ENCODE measurements at regions not wholly inside any gene's neighbourhood (a gene's known extent, or its start where the extent isn't known, plus 50 kb on each side); places are given as distances from the start of the nearest gene placed in this dataset.
A peak's percentile ranks its signal among the peaks of the same experiment; 100 is the strongest.

DNA sequence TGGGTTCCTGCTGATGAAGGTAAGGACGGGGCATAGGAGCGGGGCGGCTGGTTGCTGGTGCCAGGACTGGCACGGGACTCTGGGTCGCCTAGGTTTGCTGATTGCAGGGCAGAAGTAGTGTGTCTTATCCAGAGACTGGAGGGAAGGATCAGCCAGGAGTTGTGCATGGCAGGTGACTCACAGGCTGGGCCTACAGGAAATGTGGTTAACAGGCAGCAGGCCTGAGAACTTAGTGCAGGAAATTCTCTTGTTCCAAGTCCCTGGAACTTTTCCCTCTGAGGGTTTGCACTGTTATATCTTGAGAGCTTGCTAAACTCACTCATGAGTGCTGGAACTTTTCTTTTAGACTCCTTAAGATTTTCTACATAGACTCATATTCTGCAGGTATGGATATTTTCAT is 95.1 kb downstream of the ANXA2R start:
- CTCF ChIA-PET (ENCODE audit: partially characterized antibody): no interaction called here
- H2AFZ ChIP-seq (ENCODE audit: low read length): no peak overlapping the region

More for the DNA sequence above, 95.1 kb downstream of the ANXA2R start:
- Histone ChIP-seq H3K4me3 (ENCODE audit: extremely low read depth in 1 of 4, insufficient read depth in 2 of 4, low read depth in 3 of 4, low read length in 4 of 4) (no peak overlapping the region), H3K23me2 (ENCODE audit: low read depth, low read length) (no peaks in the 10 kb centered on the region; the same call in 1 of the 2 replicates), H3K27me3 (replicated peaks in 1 of 4; ENCODE audit: control insufficient read depth in 3 of 4, extremely low read depth in 1 of 4, insufficient read depth in 3 of 4, low read length in 3 of 4) (peaks cover 0 to 16% (median 5%) of the 10 kb centered on the region in 4 experiments; a peak in 4 of 7 replicates), H2BK20ac (ENCODE audit: low read length) (0 out of 2 replicates have a peak overlapping the region, but pooled peaks have one; percentile 61), H3K4me2 (ENCODE audit: insufficient read depth in 1 of 2, low read depth in 2 of 2, low read length in 2 of 2) (no peak overlapping the region), H3K14ac (ENCODE audit: insufficient read length) (no peak overlapping the region), H3K56ac (replicated peaks; ENCODE audit: insufficient read length, low read depth, low read length) (no peak overlapping the region), H4K91ac (replicated peaks; ENCODE audit: insufficient read length, low read length) (no peak overlapping the region), H3K79me2 (ENCODE audit: control insufficient read depth in 1 of 2, insufficient read depth in 2 of 2, low read length in 2 of 2) (no peaks in the 10 kb centered on the region), H2BK120ac (replicated peaks; ENCODE audit: low read depth, low read length) (no peak overlapping the region), H2AK5ac (ENCODE audit: low read depth, low read length) (no peak overlapping the region), H3K36me3 (ENCODE audit: control insufficient read depth in 2 of 4, insufficient read depth in 4 of 4, low read length in 3 of 4) (no peaks in the 10 kb centered on the region), H2BK12ac (ENCODE audit: low read depth, low read length) (no peak overlapping the region), H4K5ac (ENCODE audit: insufficient read length, low read depth, low read length) (no peak overlapping the region), H3K9me3 (ENCODE audit: insufficient read depth in 2 of 2, low read depth in 1 of 2, low read length in 1 of 2) (no peaks in the 10 kb centered on the region; a peak in 1 of 4 replicates), H3K4ac (replicated peaks; ENCODE audit: insufficient read length, low read depth, low read length) (no peak overlapping the region), H3K23ac (ENCODE audit: insufficient read length) (no peak overlapping the region), H3K79me1 (ENCODE audit: low read depth, low read length) (no peaks in the 10 kb centered on the region), H4K20me1 (replicated peaks in 1 of 2; ENCODE audit: control insufficient read depth in 1 of 2, insufficient read depth in 2 of 2, low read length in 2 of 2) (no peaks in the 10 kb centered on the region), H2BK15ac (ENCODE audit: low read length) (no peak overlapping the region), H2BK5ac (ENCODE audit: low read depth, low read length) (no peak overlapping the region), H3K9ac (replicated peaks in 1 of 4; ENCODE audit: extremely low read depth in 1 of 4, low read depth in 3 of 4, low read length in 3 of 4) (no peak overlapping the region), H3K27ac (ENCODE audit: low read depth, low read length) (no peak overlapping the region), H3K18ac (ENCODE audit: extremely low read depth, low read length) (no peak overlapping the region), H4K8ac (ENCODE audit: extremely low read depth, insufficient read depth, low read length) (no peak overlapping the region), H3K4me1 (replicated peaks in 1 of 4; ENCODE audit: control insufficient read depth in 3 of 4, insufficient read depth in 4 of 4, low read length in 3 of 4) (peaks cover 0 to 3% (median under 1%) of the 10 kb centered on the region in 4 experiments; a peak in 2 of 7 replicates)
- no peak for FAIRE-seq
- WGBS, 2 experiments (ENCODE audit: extremely low coverage in 1 of 2, insufficient coverage in 1 of 2, insufficient read length in 1 of 2, insufficient replicate concordance in 2 of 2, low coverage in 1 of 2, low lambda C conversion rate in 2 of 2, missing lambda C conversion rate in 1 of 2): 100% methylated on average over 5 of the region's 5 CpGs; no CpG with 5 or more reads in 1 of the 2 experiments
- no peak for DNase-seq (ENCODE audit: low read depth in 1 of 2, low spot score in 2 of 2)
- TF ChIP-seq JUND (IDR thresholded peaks at IDR 0.05; ENCODE audit: low read length): no peak
- no peak for TF ChIP-seq RBBP5 (IDR thresholded peaks at IDR 0.05; ENCODE audit: borderline replicate concordance, low read depth, low read length)
- no peak for TF ChIP-seq TAF1 (IDR thresholded peaks at IDR 0.05; ENCODE audit: low read depth, low read length)
- TF ChIP-seq, protein P1, sequence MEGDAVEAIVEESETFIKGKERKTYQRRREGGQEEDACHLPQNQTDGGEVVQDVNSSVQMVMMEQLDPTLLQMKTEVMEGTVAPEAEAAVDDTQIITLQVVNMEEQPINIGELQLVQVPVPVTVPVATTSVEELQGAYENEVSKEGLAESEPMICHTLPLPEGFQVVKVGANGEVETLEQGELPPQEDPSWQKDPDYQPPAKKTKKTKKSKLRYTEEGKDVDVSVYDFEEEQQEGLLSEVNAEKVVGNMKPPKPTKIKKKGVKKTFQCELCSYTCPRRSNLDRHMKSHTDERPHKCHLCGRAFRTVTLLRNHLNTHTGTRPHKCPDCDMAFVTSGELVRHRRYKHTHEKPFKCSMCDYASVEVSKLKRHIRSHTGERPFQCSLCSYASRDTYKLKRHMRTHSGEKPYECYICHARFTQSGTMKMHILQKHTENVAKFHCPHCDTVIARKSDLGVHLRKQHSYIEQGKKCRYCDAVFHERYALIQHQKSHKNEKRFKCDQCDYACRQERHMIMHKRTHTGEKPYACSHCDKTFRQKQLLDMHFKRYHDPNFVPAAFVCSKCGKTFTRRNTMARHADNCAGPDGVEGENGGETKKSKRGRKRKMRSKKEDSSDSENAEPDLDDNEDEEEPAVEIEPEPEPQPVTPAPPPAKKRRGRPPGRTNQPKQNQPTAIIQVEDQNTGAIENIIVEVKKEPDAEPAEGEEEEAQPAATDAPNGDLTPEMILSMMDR (IDR thresholded peaks at IDR 0.05; ENCODE audit: control extremely low read depth in 1 of 3, insufficient read depth in 1 of 3, low read depth in 1 of 3, low read length in 3 of 3): no peak
- TF ChIP-seq, protein P2, sequence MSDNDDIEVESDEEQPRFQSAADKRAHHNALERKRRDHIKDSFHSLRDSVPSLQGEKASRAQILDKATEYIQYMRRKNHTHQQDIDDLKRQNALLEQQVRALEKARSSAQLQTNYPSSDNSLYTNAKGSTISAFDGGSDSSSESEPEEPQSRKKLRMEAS (IDR thresholded peaks at IDR 0.05): no peak
- no peak for TF ChIP-seq SIX5 (IDR thresholded peaks at IDR 0.05; ENCODE audit: low read depth, low read length)
- no peak for TF ChIP-seq KDM1A (IDR thresholded peaks at IDR 0.05; ENCODE audit: borderline replicate concordance, low read length)
- POLR2A ChIA-PET (ENCODE audit: partially characterized antibody): no interaction called here
